Coronary artery (tissue), 2 donors: ENCODE measurements at regions not wholly inside any gene's neighbourhood (a gene's known extent, or its start where the extent isn't known, plus 50 kb on each side); places are given as distances from the start of the nearest gene placed in this dataset.

Experiments
- DNase-seq: peaks from one replicate; pipeline ENCODE4 v3.0.0-alpha.2; 2017; ENCODE audit warnings: low spot score
- H3K27ac ChIP-seq, 2 donors: fragments of 200-600 bp; sonication (generic); one replicate each; pipeline ENCODE4 v1.5.1; 2016 to 2019
- H3K4me3 ChIP-seq: fragments of 200-600 bp; sonication (generic); 2 replicates; pipeline ENCODE4 v1.5.1; 2016; ENCODE audit warnings: mild to moderate bottlenecking, moderate library complexity
- CTCF ChIP-seq: fragments of 200-600 bp; sonication (generic); IDR thresholded peaks from one replicate; pipeline ENCODE4 v1.5.1; 2019; ENCODE audit warnings: antibody characterized with exemption

GRCh38 chr7:115763347-115763746, 267.2 kb downstream of the TFEC start:
- DNase-seq: no peak
- Histone ChIP-seq H3K4me3 (no peak overlapping the region), H3K27ac (no peak overlapping the region)
- TF ChIP-seq CTCF: no peak

- no peak for TF ChIP-seq CTCF
- Histone ChIP-seq H3K27ac (no peak overlapping the region), H3K4me3 (no peak overlapping the region)
- DNase-seq: no peak
These were observed 272.5 kb downstream of the TFEC start for GRCh38 chr7:115758025-115758424.

DNA sequence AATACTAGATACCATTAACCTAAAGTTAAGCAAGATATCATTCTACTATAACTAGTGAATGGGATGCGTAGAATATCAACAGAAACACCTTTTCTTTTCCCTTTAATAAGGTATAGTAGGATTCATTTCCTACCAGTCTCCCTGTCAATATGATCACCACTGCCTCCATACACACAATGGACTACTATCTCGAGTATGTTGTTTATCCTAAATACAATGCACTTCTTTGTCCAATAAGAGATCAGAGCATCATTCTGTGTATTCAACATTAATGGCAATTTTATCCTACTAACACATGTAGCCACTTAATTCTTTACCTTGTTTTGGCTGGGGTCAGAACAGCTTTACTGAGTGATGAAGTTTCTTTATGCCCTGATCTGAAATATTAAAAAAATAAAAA, 276.3 kb downstream of the TFEC start:
- no peak overlapping the region for H3K4me3 ChIP-seq
- H3K27ac ChIP-seq: no peak overlapping the region
- TF ChIP-seq CTCF: no peak
- DNase-seq: no peak

DNA sequence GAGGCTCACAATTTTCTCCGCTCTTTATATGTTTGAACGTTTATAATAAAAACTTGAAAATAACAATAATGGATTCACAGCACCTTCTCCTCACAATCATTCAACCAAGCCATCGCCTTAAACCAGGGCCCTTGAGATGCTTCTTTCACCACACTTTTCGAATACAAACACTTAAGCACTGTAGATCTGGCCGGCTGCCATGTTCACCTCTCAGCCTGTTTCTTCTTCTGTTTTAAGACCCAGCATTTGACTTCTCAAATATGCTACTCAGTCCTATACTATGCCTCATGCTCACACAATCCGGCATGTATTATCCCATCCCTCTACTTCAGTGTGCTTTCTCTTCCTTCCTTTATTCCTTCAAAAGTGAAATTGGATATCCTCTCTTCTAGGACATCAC, 280.6 kb downstream of the TFEC start:
- no peak overlapping the region for H3K4me3 ChIP-seq
- no peak overlapping the region for H3K27ac ChIP-seq
- DNase-seq: no peak
- no peak for TF ChIP-seq CTCF

- TF ChIP-seq CTCF: no peak
- H3K4me3 ChIP-seq: no peak overlapping the region
- no peak for DNase-seq
- H3K27ac ChIP-seq: no peak overlapping the region
These were observed 282.3 kb downstream of the TFEC start for GRCh38 chr7:115748123-115748738.

GRCh38 chr7:115747174-115747573, 283.4 kb downstream of the TFEC start:
- Histone ChIP-seq H3K4me3 (no peak overlapping the region), H3K27ac (no peak overlapping the region)
- TF ChIP-seq CTCF: no peak
- no peak for DNase-seq

DNA sequence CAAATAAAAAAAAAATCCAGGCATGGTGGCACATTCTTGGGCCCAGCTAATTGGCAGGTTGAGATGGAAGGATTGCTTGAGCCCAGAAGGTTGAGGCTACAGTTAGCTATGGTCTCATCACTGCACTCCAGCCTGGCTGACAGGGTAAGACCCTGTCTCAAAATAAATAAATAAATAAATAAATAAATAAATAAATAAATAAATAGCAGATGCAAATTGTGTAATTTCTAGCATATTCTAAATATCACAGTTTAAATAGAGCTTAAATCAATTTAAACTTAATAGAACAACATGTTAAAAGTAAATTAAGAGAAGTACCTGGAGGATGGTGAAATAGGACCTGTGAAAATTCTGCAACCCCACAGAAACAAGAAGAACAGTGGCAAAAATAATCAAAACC, 290.5 kb downstream of the TFEC start:
- no peak for DNase-seq
- no peak overlapping the region for H3K27ac ChIP-seq
- TF ChIP-seq CTCF: no peak
- no peak overlapping the region for H3K4me3 ChIP-seq
